Left hindlimb (tissue), 1 donor: ENCODE measurements at regions not wholly inside any gene's neighbourhood (a gene's known extent, or its start where the extent isn't known, plus 50 kb on each side); places are given as distances from the start of the nearest gene placed in this dataset.
A peak's percentile ranks its signal among the peaks of the same experiment; 100 is the strongest.

Experiments
- DNase-seq: peaks from one replicate; pipeline ENCODE4 v3.0.0-alpha.2; 2018

DNA sequence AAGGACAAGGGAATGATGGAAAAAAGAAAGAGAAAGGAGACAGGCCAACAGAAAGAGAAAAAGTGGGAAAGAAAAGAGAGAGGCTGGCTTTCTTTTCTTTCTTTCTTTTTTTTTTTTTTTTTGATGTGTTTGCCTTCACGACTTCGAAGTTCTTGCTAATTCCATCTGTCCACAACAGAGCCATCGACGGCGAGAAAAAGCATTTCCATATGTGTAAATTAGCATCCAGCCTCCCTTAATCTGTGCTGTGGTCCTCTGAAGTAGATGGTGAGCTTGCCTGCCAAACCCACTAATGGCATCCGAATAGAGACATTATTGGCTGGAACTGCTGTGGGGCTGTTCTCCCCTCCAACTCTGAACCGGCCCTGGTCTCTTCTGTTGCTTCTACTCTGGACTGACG lies 997.4 kb downstream of the BCL11B start:
- no peak for DNase-seq

DNA sequence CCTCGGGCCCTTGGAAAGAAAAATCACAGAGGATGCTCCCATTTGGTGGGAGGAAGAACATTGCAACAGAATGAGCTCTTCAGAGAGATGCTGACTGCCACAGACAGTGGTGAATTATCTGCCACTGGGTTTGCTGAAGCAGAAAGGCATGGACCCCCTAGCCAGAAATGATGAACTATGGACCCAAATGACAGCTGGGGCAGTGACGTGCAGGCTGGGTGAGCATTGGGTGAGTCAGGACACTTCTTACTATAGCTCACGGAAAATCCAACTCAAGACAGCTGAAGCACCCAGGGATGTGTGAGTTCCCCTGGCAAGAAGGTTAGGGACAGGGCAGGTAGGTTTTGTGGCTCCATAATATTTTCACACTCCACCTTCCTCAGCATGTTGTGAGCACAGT lies 993.2 kb downstream of the BCL11B start:
- no peak for DNase-seq

DNA sequence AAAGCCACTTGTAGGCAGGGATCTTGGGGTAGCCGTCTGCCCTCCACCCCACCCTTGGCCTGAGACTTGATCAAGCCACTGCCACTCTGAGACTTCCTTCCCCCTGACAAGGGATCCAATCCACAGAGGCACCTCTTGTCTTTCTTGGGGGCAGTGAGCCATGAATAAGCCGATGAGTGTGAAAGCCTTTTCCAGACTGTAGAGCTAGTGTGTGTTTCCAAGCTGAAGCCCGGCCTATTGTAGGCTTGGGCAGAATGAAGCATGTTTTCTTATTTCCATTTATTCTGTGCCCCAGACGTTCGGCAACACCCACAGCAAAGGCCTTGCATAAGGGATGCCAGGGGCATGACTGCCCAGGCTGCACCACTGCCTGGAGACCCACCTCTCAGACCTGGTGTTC lies 991.6 kb downstream of the BCL11B start:
- no peak for DNase-seq

- no peak for DNase-seq
These were observed 983.2 kb downstream of the BCL11B start for GRCh38 chr14:98288825-98289224.

GRCh38 chr14:98290596-98290995 lies 981.4 kb downstream of the BCL11B start:
- no peak for DNase-seq

- DNase-seq: no peak
These were observed 979.8 kb downstream of the BCL11B start for GRCh38 chr14:98292191-98292590.

GRCh38 chr14:98293576-98293975 lies 978.4 kb downstream of the BCL11B start:
- DNase-seq: peak; percentile 37

DNA sequence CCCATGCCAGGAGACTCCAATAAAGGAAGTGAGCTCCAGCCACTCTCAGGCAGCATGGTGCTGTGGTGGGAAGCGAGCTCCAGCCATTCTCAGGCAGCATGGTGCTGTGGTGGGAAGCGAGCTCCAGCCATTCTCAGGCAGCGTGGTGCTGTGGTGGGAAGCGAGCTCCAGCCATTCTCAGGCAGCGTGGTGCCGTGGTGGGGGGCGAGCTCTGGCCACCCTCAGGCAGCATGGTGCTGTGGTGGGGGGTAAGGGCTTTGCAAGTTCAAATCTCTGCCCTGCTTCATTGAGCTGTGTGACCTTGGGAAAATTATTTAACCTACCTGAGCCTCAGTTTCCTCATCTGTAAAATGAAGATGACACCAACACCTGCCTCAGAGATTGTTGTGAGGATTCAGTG lies 975.1 kb downstream of the BCL11B start:
- no peak for DNase-seq

GRCh38 chr14:98297567-98297966 lies 974.4 kb downstream of the BCL11B start:
- no peak for DNase-seq

DNA sequence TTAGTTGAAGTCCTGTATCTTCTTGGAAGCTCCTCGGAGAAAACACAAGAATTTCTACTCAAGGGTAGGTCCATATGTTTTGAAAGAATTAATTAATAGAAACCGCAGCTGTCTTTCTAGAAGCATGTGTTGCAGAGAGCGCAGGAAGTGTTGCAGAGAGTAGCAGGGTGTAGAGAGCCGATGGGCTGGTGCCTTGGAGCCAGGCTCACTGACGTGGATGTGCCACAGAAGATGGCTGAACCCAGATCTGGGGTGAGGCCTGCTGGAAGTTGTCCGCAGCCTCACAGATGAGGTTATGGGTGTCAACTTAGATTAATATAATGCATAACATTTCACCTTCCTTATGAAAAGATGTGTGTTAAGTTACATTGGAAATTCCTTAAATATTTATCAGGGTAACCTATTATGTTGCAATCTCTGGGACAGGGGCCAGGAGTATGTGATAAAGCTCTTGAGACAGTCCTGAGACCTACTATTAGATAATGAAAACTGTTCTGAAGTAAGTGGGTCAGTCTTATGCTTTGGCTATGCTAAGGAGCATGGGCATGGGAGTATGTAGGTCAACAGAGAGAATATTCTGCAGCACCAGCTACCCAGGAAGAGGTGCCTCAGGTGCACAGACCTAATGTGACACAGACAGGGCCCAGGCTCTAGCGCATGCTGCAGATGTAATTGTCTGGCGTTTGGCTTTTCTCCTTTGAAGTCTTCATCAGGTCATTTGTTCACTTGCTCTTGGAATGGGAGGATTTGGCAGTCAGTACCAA lies 973.3 kb downstream of the BCL11B start:
- DNase-seq: no peak

GRCh38 chr14:98301681-98302080 lies 970.3 kb downstream of the BCL11B start:
- no peak for DNase-seq

DNA sequence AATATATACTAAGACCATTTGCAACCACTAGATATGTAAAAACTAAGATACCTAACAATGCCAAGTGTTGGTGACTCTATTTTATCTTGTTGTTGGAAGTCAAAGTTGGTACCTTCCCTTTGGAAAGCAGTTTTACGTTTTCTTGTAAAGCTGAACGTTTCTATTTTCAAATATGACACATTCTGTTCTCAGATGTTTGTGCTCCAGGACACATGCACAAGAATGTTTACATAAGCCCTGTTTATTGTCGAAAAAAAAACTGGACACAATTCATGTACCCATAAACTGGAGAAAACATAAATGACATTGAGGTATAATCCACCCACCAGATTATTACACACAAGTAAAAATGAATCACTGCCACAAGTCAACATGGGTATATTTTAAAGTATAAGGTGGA lies 967.4 kb downstream of the BCL11B start:
- DNase-seq: no peak

GRCh38 chr14:98309591-98309990 lies 962.4 kb downstream of the BCL11B start:
- no peak for DNase-seq

DNA sequence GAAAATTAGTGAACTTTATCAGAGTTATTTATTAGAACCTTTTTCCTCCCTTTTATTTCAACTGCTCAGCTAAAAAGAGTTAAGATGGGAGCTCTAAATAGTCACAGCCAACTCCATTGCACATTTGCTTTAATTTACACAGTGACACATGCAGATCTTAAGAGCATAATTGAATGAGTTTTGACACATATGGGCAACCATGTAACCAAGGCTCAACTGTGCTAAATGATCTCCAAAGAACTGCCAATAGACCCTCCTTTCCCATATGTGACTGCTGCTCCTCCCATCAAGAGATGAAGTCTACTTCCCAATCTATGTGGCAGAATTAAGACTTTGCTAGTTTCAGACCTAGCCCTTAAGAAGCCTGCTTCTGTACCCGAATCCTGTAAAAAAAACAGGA lies 960.0 kb downstream of the BCL11B start:
- DNase-seq: no peak

DNA sequence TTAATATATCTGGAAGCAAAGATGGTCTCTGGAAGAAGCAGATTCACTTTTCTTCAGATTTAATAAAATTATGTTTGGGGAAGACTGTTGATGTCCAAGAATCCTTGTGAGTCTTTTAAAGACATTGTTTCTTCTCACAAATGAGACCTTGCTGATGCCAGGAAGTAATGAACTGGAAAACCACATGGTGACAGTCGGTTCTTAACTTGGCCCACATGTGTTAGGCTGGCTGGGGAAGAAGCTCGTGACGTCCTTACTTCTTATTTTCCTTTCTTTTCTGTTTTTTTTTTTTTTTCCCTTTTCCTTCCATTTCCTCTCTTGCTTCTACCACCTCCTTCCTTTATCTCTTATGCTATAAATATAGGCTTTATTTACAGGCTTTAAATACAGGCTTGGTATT lies 950.2 kb downstream of the BCL11B start:
- no peak for DNase-seq

- no peak for DNase-seq
These were observed 948.2 kb downstream of the BCL11B start for GRCh38 chr14:98323836-98324235.

DNA sequence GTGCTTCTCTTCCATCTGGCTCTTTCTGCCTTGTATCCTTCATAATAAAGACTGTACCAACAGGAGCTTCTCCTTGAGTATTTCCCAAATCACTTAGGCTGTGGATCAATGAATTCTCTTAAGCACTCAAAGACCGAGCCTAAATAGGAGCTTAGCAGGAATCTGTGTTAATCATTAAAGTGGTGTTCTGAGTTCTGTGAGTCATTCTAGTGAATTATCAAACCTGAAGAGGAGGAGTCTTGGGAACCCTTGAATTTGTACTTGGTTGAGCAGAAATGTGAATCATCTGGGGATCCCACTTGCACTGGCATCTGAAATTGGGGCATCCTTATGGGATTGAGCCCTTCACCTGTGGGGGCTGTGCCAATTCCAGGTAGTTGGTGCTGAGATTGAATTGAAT lies 946.2 kb downstream of the BCL11B start:
- DNase-seq: no peak

DNA sequence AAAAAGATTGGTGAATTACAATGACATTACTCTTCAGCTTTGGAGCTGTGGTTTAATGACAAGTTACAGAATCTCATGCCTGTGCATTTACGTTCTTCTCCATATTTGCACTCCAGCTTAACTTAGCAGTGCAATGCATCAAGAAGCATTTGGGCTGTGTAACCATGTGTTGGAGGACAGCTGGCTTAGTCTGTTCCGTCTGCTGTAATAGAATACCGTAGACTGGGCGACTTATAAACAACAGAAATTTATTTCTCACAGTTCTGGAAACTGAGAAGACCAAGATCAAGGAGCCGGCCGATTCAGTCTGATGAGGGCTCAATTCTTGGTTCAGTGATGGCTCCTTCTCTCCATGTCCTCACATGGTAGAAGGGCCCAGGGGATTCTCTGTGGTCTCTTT lies 943.5 kb downstream of the BCL11B start:
- DNase-seq: peak; percentile 33

- DNase-seq: no peak
These were observed 937.8 kb downstream of the BCL11B start for GRCh38 chr14:98334186-98334585.

DNA sequence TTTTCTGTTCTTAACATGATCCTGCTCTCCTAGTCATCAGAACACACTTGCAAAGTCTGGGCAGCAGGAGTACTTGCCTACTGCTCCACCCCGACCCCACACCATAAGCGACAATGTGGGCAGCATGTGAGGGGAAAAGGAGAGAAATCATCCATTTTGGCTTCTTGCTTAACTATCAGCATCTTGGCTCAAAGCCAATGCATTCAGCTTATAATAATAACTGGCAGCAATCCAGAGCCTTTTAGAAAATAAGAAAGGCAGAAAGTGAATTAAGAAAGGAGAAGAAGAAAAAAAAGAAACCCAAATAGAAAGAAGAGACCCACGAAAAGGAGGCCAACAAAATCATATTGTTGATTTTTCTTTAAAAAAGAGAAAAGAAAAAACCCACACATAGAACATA lies 930.8 kb downstream of the BCL11B start:
- DNase-seq: no peak

DNA sequence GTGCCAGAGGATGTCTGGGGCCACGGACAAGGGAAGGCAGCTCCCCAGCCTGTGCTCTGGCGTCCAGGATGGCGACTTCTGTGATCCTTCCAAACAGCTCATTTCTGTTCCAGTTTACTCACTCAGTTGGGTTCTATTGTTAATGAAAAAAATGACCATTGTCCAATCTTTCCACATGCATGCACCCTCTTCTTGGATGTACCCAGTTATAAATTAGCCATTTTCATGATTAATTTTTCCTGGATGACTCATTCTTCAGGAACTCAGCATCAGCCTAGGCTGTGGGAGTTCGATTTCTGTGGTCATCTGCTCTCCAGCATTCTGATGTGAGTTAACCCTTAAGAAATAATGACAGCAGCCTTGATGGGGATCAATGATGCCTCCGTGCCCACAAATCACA lies 926.8 kb downstream of the BCL11B start:
- no peak for DNase-seq

- no peak for DNase-seq
These were observed 924.3 kb downstream of the BCL11B start for GRCh38 chr14:98347686-98348085.

DNA sequence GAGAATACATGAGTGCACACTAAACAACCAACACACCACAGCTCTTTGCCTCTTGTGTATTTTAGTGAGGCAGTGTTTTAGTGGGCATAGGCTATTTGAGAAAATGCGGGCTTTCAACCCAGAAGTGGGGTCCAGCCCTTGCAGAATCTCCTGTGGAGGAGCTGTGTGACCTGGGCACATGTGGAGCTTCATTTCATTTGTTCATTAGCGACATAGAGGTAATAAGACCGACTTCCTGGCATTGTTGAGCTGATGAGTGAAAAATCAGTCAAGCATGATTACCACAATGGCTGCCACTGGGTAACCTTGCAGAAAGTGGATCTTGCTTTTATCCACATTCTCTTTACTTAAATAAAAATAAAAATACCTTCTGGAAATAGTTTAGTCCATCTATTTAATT lies 923.5 kb downstream of the BCL11B start:
- DNase-seq: no peak

DNA sequence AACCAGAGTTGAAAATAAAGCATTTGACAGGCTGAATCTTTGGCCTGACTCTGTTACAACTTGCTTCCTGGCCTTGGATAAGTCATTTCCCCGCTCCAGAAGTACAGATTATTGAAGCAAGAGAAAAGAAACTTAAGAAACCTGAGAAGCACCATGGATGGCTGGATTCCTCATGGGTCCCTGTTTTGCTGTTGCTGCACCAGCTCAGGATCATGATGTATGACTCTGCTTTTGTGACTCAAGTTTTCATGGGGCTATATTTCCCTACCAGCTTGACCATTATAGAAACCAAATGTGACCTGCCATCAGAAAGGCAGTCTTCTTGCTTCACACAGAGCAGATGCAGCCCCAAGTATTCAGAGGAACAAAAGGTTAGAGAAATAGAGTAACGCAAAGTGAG lies 921.8 kb downstream of the BCL11B start:
- DNase-seq: no peak

- DNase-seq: no peak
These were observed 907.0 kb downstream of the BCL11B start for GRCh38 chr14:98364961-98365360.
